AG09319 (cell line): ENCODE measurements at regions not wholly inside any gene's neighbourhood (a gene's known extent, or its start where the extent isn't known, plus 50 kb on each side); places are given as distances from the start of the nearest gene placed in this dataset.

ENCODE experiments used
- DNase-seq: peaks from one replicate; pipeline ENCODE4 v3.0.0-alpha.2; 2010; ENCODE audit warnings: low read depth; ENCODE audit errors: extremely low read depth
- TF ChIP-seq, protein P1 (sequence below): IDR thresholded peaks from 2 replicates; pipeline ENCODE4 v1.5.1; 2011; ENCODE audit warnings: low read depth, mild to moderate bottlenecking, inconsistent platforms, low read length, moderate library complexity

DNA sequence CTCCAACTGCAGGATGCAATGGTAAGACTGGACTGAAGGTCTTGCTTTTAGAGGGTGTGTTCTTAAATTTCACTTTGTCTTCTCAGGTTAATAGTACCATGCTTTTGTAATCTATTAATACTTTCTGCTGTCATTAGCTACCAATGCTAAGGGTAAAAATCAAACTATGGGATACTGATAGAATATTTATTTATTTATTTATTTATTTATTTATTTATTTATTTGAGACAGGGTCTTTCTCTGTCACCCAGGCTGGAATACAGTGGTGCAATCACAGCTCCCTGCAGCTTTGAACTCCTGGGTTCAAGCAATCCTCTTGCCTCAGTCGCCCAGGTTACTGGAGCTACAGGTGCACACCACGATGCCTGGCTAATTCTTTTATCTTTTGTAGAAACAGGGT lies 152.1 kb downstream of the SPP2 start:
- no peak for DNase-seq
- TF ChIP-seq, protein P1, sequence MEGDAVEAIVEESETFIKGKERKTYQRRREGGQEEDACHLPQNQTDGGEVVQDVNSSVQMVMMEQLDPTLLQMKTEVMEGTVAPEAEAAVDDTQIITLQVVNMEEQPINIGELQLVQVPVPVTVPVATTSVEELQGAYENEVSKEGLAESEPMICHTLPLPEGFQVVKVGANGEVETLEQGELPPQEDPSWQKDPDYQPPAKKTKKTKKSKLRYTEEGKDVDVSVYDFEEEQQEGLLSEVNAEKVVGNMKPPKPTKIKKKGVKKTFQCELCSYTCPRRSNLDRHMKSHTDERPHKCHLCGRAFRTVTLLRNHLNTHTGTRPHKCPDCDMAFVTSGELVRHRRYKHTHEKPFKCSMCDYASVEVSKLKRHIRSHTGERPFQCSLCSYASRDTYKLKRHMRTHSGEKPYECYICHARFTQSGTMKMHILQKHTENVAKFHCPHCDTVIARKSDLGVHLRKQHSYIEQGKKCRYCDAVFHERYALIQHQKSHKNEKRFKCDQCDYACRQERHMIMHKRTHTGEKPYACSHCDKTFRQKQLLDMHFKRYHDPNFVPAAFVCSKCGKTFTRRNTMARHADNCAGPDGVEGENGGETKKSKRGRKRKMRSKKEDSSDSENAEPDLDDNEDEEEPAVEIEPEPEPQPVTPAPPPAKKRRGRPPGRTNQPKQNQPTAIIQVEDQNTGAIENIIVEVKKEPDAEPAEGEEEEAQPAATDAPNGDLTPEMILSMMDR: no peak

GRCh38 chr2:234199996-234200395 lies 149.5 kb downstream of the SPP2 start:
- no peak for DNase-seq
- TF ChIP-seq, protein P1: no peak

DNA sequence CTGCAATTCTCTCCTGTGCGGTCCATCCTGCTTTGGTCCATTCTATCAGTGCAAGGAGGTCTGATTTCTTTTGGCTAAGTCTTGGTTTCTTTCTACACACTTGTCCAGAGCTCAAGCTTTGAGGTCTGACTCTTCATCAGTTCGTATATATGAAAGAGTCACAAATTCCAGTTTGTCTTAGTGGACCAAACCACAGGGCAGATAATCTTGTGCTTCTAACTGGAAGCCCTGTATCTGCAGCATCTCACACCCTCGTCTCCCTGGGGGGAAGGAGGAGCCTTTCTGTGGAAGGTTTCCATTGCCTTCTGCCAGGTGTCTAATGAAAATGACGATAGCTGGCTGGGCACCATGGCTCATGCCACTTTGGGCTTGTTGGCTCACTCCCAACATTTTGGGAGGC lies 148.5 kb downstream of the SPP2 start:
- TF ChIP-seq, protein P1: no peak
- DNase-seq: no peak

GRCh38 chr2:234195516-234195915 lies 145.0 kb downstream of the SPP2 start:
- DNase-seq: no peak
- TF ChIP-seq, protein P1: no peak

DNA sequence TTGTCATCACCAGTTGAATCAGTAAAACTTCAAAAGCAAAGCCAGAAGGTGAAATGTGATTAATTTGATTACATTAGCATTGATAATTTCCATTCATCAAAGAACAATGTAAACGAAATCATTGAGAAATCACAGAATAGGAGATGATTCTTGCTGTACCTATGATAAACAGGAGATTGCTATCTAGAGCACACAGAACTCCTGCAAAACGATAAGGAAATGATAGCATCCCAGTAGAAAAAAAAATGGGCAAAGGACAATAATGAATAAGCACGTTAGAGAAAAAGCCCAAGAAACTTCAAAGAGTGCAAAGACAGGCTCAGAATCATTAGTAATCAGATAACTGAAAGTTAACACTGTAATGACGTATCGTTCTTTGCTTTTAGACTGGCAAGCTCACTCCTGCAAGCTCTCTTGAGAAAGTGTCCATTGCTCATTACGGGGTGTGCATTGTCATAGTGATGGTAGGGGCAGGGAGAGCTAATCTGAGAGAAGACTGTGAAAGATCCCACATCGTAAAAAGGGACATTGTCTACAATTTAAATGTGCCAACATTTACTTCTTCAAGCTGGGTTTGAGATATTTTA lies 143.6 kb downstream of the SPP2 start:
- TF ChIP-seq, protein P1: no peak
- no peak for DNase-seq

DNA sequence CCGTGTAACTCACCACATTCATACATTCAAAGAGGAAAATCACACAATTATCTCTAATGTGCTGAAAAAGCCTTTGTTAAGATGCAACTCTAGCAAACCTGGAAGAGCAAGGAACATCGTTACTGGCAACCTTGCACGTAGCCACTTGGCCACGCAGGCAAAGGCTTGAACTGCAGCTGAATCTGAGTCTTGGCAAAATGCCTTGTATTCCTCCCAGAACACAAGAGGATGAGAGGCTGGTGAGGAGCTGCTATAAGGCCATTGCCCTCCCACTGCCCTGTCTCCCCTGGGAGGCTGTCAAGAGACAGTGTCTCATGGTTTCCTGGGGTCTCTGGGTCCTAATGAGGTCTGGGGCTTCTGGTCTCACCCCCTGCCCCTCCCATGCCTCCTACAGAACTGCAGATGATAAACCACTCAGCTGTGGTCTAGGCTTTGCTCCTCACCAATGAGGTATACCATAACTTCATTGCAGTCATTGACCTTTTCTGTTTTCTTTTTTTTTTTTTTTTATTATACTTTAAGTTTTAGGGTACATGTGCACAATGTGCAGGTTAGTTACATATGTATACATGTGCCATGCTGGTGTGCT lies 141.4 kb downstream of the SPP2 start:
- no peak for DNase-seq
- TF ChIP-seq, protein P1: no peak

- no peak for DNase-seq
- TF ChIP-seq, protein P1: no peak
Observed at GRCh38 chr2:234189786-234190300, 139.3 kb downstream of the SPP2 start.
